ENCODE measurements at regions not wholly inside any gene's neighbourhood (a gene's known extent, or its start where the extent isn't known, plus 50 kb on each side); places are given as distances from the start of the nearest gene placed in this dataset.
A peak's percentile ranks its signal among the peaks of the same experiment; 100 is the strongest.

- Histone ChIP-seq H3K36me3 (replicated peaks in 1 of 2; ENCODE audit: control insufficient read depth in 1 of 2, insufficient read depth in 2 of 2, low read length in 2 of 2) (no peaks in the 10 kb centered on the region), H3K4me2 (ENCODE audit: low read depth, low read length) (no peak overlapping the region), H3K4me1 (ENCODE audit: insufficient read depth, low read length) (no peaks in the 10 kb centered on the region), H2AFZ (ENCODE audit: low read length) (no peak overlapping the region), H3K9me3 (ENCODE audit: low read length) (no peaks in the 10 kb centered on the region), H3K9ac (ENCODE audit: insufficient read depth, low read depth, low read length) (no peak overlapping the region), H3K79me2 (ENCODE audit: insufficient read depth, low read length) (no peaks in the 10 kb centered on the region), H4K20me1 (ENCODE audit: insufficient read depth, low read length) (no peaks in the 10 kb centered on the region), H3K27ac (ENCODE audit: extremely low read length, insufficient read depth, low read length) (no peak overlapping the region), H3K27me3 (ENCODE audit: control insufficient read depth in 1 of 2, insufficient read depth in 2 of 2, low read length in 2 of 2) (no peaks in the 10 kb centered on the region), H3K4me3 (replicated peaks in 1 of 3; ENCODE audit: insufficient read depth in 1 of 3, low read depth in 2 of 3, low read length in 3 of 3) (no peak overlapping the region)
- intact Hi-C loops (cut with micrococcal nuclease; ENCODE audit: unreplicated experiment): no loop called here
- ChIA-PET CTCF (ENCODE audit: low intra/inter-chr PET ratio, low total read pairs) (no interaction called here), POLR2A (no interaction called here)
- in situ Hi-C loops (cut with HindIII; ENCODE audit: extremely low pct_ligation_motif_present, low pct_unique_long_range_greater_than_20kb): no loop called here
- TF ChIP-seq FOXJ3 (CRISPR knock-in tag; IDR thresholded peaks at IDR 0.05; ENCODE audit: borderline replicate concordance) (no peak), ARID4A (CRISPR knock-in tag; IDR thresholded peaks at IDR 0.05; ENCODE audit: borderline replicate concordance) (no peak), ZNF337 (CRISPR knock-in tag; IDR thresholded peaks at IDR 0.05; ENCODE audit: borderline replicate concordance, low read depth) (no peak), ZSCAN29 (CRISPR knock-in tag; conservative IDR thresholded peaks at IDR 0.05) (no peak), ZNF615 (CRISPR knock-in tag; IDR thresholded peaks at IDR 0.05; ENCODE audit: borderline replicate concordance) (no peak), PPARG (CRISPR knock-in tag; conservative IDR thresholded peaks at IDR 0.05) (no peak), ZNF770 (CRISPR knock-in tag; IDR thresholded peaks at IDR 0.05) (no peak)
- BruUV-seq (replicated peaks): no TSS peak
- FAIRE-seq: no peak
- 9% methylated on average over 9 of the region's 9 CpGs for WGBS (ENCODE audit: low lambda C conversion rate)
- no peak for ATAC-seq
- peak; percentile 1 for DNase-seq (ENCODE audit: low spot score)
These were observed 891.5 kb downstream of the ROBO2 start for GRCh38 chr3:77931255-77932009.
